Inferior parietal cortex (tissue), 1 donor: ENCODE measurements at regions not wholly inside any gene's neighbourhood (a gene's known extent, or its start where the extent isn't known, plus 50 kb on each side); places are given as distances from the start of the nearest gene placed in this dataset.
"Not testable (repeated sequence)": the region's sequence is repeated elsewhere in the genome, so short reads cannot be mapped to it uniquely, and the experiment has no call there.

Experiments
- DNase-seq: peaks from one replicate; pipeline ENCODE4 v3.0.0-alpha.2; 2016; ENCODE audit errors: extremely low spot score

DNA sequence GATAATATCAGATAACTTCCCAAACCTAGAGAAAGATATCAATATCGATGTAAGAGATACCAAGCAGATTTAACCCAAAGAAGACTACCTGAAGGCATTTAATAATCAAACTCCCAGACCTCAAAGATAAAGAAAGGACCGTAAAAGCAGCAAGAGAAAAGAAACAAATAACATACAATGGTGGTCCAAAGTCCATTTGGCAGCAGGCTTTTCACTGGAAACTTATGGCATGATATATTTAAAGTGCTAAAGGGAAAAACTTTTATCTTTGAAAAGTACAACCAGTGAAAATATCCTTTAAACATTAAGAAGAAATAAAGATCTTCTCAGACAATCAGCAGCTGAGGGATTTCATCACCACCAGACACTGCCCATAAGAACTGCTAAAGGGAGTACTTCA, 812.7 kb upstream of the ADAMTS5 start:
- no peak for DNase-seq

DNA sequence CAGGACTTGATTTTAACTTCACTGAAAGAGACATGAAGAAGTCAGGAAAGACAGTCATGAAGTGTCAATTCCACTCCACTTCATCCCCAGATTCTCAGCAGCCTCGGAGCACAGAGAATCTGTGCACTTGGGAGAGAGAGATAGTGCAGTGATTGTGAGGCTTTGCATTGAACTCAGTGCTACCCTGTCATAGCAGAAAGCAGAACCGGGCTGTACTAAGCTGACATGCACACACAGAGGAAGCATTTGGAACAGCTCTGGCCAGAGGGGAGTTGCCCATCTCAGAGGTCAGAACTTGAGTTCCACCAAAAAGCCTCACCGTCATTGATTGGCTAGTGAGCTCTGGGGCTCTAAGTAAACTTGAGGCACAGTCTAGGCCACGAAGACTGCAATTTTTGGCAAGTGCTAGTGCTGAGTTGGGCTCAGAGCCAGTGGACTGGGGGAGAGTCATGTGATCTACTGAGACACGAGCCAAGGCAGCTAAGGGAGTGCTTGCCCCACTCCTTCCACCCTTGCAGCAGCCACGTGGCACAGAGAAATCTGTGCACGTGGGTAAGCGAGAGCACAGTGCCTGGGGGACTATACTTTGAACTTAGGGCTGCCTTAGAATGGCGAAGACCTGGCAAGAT, 810.2 kb upstream of the ADAMTS5 start:
- DNase-seq: no peak

DNA sequence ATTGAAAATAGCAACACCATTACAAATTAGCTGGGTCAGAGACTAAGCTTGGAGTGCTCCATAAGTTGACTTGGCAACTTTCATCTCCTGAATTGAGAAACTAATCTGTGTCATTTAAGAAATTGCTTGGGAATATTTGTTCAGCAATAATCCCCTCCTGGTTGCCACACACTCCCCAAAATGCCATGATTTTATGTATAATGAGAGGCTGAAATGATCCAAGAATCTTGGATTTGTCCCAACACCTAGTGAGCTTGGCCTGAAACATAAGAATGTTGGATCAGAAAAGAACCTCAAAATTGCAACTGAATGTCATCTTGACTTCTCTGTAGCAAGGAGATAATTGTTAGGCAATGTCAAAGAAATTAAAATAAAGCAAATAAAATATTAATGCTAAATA, 805.9 kb upstream of the ADAMTS5 start:
- DNase-seq: no peak

GRCh38 chr21:27771938-27772483, 805.1 kb upstream of the ADAMTS5 start:
- no peak for DNase-seq

- no peak for DNase-seq
These were observed 802.9 kb upstream of the ADAMTS5 start for GRCh38 chr21:27769763-27770162.

GRCh38 chr21:27768046-27768637, 801.3 kb upstream of the ADAMTS5 start:
- DNase-seq: not testable (repeated sequence)

- DNase-seq: no peak
These were observed 797.2 kb upstream of the ADAMTS5 start for GRCh38 chr21:27764056-27764455.

GRCh38 chr21:27761623-27762022, 794.7 kb upstream of the ADAMTS5 start:
- DNase-seq: no peak

DNA sequence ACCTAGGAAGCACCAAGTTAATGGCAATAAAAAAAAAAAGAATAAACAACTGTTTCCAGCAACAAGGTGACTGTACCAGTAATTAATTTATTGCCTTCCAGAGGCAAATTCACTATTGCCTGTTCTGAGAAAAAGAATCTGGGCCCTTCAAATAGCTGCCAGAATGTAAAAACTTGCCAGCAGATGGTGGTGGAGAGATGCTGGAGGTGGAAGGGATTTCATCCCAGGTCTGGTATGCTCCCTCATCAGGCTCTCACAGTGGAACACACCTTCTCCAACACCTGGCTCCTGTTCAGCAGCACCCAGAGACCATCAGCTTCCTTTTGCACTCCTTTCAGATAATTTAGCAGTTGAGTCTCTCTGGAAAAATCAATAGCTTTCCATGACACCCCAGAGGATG, 792.9 kb upstream of the ADAMTS5 start:
- DNase-seq: no peak

GRCh38 chr21:27759091-27759659, 792.3 kb upstream of the ADAMTS5 start:
- DNase-seq: peak; percentile 6

DNA sequence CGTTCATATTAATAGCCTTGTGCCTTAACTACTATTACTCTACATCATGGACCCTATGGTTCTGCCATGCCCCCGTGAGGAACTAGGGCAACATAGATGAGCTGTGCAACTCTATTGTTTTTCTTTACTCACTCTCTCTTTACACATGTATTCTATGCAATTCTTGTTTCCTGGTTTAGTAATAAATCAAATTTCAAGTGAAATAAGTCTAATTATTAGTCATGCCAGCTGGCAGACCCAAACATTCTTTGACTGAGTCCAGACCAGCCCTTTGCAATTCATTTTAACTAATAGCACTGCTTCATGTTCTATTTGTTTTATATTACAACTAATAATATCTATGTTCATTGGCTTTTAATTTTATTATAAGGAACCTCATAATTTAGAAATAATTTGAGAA, 789.3 kb upstream of the ADAMTS5 start:
- DNase-seq: no peak

DNA sequence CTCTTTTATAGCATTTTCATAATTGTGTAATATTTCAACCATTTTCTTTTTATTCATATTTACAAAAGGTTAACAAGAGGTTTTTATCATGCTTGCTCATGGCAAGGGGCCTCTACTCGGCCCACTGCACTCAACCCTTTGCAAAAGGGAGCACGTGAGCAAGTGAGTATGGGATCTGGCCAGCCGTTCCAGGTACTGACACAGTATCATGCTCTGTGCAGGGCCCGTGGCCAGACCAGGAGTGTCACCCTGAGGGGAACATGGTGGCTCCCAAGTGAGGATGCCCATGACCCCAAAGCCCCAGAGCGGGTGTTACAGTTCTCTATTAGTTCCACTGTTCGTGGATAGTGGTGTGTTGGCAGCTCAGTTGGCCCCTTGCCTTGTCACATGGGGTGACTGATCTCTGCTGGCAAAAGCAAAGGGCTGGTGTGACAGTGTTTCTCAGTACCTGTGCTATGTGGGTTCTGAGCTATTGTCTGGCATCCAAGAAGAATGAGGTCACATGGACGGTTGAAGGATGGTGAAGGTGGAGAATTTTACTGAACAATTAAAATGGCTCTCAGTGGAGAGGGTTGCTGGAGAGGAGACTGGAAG, 777.2 kb upstream of the ADAMTS5 start:
- no peak for DNase-seq

DNA sequence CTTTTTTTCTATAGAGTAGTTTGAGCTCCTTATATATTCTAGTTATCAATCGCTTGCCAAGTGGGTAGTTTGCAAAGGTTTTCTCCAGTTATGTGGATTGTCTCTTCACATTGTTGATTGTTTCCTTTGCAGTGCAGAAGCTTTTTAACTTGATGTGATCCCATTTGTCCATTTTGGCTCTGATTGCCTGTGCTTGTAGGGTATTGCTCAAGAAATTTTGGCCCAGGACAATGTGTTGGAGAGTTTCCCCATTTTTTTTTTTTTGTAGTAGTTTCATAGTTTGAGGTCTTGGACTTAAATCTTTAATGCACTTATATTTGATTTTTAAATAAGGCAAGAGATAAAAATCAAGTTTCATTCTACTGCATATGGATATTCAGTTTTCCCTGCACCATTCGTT, 774.8 kb upstream of the ADAMTS5 start:
- DNase-seq: no peak

GRCh38 chr21:27740084-27740483, 773.2 kb upstream of the ADAMTS5 start:
- no peak for DNase-seq

DNA sequence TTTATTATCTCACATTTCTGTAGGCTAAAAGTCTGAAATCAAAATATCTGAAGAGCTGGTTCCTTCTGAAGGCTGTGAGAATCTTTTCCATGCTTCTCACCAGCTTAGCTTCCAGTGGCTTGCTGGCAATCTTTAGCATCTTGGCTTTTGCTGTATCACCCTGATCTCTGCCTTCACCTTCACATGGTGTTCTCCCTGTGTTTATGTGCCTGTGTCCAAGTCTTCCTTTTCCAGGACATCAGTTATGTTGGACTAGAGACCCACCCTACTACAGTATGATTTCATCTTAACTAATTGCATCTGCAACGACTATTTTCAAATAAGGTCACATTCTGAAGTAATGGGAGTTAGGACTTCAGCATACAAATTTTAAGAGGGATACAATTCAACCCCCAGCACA, 772.3 kb upstream of the ADAMTS5 start:
- DNase-seq: no peak

- no peak for DNase-seq
These were observed 768.8 kb upstream of the ADAMTS5 start for GRCh38 chr21:27735699-27736098.

GRCh38 chr21:27734146-27734545, 767.3 kb upstream of the ADAMTS5 start:
- DNase-seq: no peak

- DNase-seq: no peak
These were observed 759.0 kb upstream of the ADAMTS5 start for GRCh38 chr21:27725916-27726315.

DNA sequence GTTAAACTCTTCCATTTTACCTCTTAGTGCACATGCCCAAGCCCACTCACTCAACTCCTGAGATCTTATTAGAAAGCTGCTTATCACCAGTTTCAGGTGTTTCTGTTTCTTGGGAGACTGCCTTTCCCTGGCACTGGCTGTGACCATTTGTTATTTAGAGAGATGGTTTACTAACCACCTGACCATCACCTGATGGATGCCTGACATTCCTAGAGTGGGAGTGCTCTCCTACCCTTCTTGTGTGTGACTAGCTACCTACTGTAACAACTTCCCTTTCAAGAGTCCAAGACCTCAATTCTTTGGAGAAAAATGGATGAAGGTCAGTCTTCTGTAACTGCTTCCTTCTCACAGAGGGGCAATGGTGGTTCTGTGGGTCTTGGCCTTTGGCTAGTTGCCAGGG, 755.2 kb upstream of the ADAMTS5 start:
- DNase-seq: no peak

DNA sequence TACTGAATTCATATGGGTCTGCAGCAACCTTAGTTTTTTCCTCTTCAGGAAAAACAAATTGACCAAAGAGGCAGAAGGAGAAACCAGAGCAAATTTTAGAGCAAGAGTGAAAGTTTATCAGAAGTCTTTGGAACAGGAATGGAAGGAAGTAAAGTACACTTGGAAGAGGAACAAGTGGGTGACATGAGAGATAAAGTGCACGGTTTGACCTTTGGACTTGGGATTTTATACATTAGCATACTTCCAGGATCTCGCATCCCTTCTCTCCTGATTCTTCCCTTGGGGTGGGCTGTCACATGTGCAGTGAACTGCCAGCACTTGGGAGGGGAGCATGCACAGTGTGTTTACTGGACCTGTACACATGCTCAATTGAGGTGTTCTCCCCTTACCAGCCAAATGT, 754.8 kb upstream of the ADAMTS5 start:
- no peak for DNase-seq

DNA sequence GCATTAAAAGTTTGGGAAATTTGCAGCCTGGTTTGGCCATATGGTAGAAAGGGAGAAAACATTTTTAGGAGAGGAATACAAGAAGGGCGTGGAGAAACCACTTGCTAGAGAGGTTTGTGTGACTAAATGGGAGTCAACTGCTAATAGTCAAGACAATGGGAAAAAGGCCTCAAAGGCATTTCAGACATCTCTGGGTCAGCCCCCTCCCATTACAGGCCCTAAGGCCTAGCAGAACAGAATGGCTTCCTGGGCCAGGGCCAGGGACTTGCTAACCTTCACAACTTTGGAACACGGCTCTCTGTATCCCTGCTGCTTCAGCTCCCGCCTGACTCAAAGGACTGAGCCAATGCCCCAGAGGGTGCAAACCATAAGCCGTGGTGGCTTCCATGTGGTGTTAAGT, 752.3 kb upstream of the ADAMTS5 start:
- DNase-seq: no peak

- no peak for DNase-seq
These were observed 748.2 kb upstream of the ADAMTS5 start for GRCh38 chr21:27715131-27715530.
